Heart left ventricle (tissue), 16 donors: ENCODE measurements at regions not wholly inside any gene's neighbourhood (a gene's known extent, or its start where the extent isn't known, plus 50 kb on each side); places are given as distances from the start of the nearest gene placed in this dataset.

Source experiments
- ATAC-seq, 4 donors: fragments of 200-7000 bp; cut with Tn5 transposase; one replicate each; pipeline ENCODE4 v1.9.1; 2020 to 2022; ENCODE audit warnings: moderate library complexity in 4 of 4, mild to moderate bottlenecking in 3 of 4, moderate number of reproducible peaks in 1 of 4
- DNase-seq, 5 donors: peaks; one replicate each; pipeline ENCODE4 v3.0.0-alpha.2; 2020
- H3K27ac ChIP-seq, 12 donors: fragments of 200-600 bp; sonication (generic) in 4 of 12; one replicate each; pipeline versions ENCODE4 v1.5.0 to v1.8.0; 2016 to 2022; ENCODE audit warnings: mild to moderate bottlenecking in 2 of 12
- H3K27me3 ChIP-seq, 9 donors: fragments of 200-600 bp; sonication (generic) in 2 of 9; one replicate each; pipeline versions ENCODE4 v1.5.1 to v1.8.0; 2016 to 2022; ENCODE audit warnings: mild to moderate bottlenecking in 3 of 9
- H3K36me3 ChIP-seq, 9 donors: fragments of 200-600 bp; sonication (generic) in 2 of 9; one replicate each; pipeline versions ENCODE4 v1.5.0 to v1.8.0; 2018 to 2022; ENCODE audit warnings: mild to moderate bottlenecking in 2 of 9
- H3K4me1 ChIP-seq, 12 donors: fragments of 200-600 bp; sonication (generic) in 4 of 12; one replicate each; pipeline versions ENCODE4 v1.5.0 to v1.8.0; 2016 to 2022; ENCODE audit warnings: mild to moderate bottlenecking in 3 of 12
- H3K4me3 ChIP-seq, 12 donors: fragments of 200-600 bp; sonication (generic) in 4 of 12; one replicate each; pipeline versions ENCODE4 v1.5.0 to v1.8.0; 2017 to 2022; ENCODE audit warnings: mild to moderate bottlenecking in 9 of 12, moderate library complexity in 4 of 12
- H3K9me3 ChIP-seq, 12 donors: fragments of 200-600 bp; sonication (generic) in 4 of 12; one replicate each; pipeline versions ENCODE4 v1.5.0 to v1.8.0; 2016 to 2022; ENCODE audit warnings: mild to moderate bottlenecking in 1 of 12
- POLR2A ChIP-seq, 2 donors: fragments of 450-650 bp; IDR thresholded peaks; one replicate each; pipeline ENCODE4 v1.6.1; 2017; ENCODE audit warnings: antibody characterized with exemption in 2 of 2, mild to moderate bottlenecking in 2 of 2, moderate library complexity in 2 of 2
- WGBS, 4 donors: extraction: QIAGEN DNeasy Blood & Tissue Kit in 2 of 4; methylation state at CpG; one replicate each; pipeline versions ENCODE4 v1.1.5 to v1.1.7; 2013 to 2018; 5-methylcytosine and 5-hydroxymethylcytosine counted together
- intact Hi-C, 10 donors: fragments of 100-400 bp; cut with DNase I; formaldehyde crosslinking; loops; one replicate each; pipeline versions ENCODE4 v1.11.1 to v1.14.2; 2022
- TF ChIP-seq, protein P1 (sequence below), 12 donors: fragments of 200-600 bp; sonication (generic) in 4 of 12; IDR thresholded peaks; one replicate each; pipeline versions ENCODE4 v1.5.0 to v1.8.0; 2018 to 2022; ENCODE audit warnings: antibody characterized with exemption in 12 of 12, mild to moderate bottlenecking in 5 of 12
- donor health status: ischemic (EF 13 %, LVEDD 7.1; RV severe dilation, severe dysfunction).
- donor health status: healthy with polysubstance abuse.
- donor health status: DM: no; HTN: yes; CAD: no.
- donor health status: DM: no; HTN: no; CAD: no.
- donor health status: ischemic (EF 25% LVEDD 6.9; RV normal size, moderate dysfunction).
- donor health status: ischemic (EF 25% LVEDD 5.7; RV mildly dilated, moderate dysfunction).
- donor health status: healthy.
- donor health status: DM: yes; HTN: yes; CAD: no.
- donor health status: ischemic (EF 35%, LVEDD 5.7; RV mildly dilated, moderate dysfunction).
- donor health status: nonischemic (EF 11% LVEDD 7.7; RV severe dilation, severe dysfunction).
- donor health status: DM: yes; HTN: yes; CAD: no.
- donor health status: PGD.
- donor health status: ischemic (EF 29% LVEDD 5.4; RV normal size, mild dysfunction).
- donor health status: nonischemic (EF 23%, LVEDD 6.1; RV moderate dilation, normal function).

DNA sequence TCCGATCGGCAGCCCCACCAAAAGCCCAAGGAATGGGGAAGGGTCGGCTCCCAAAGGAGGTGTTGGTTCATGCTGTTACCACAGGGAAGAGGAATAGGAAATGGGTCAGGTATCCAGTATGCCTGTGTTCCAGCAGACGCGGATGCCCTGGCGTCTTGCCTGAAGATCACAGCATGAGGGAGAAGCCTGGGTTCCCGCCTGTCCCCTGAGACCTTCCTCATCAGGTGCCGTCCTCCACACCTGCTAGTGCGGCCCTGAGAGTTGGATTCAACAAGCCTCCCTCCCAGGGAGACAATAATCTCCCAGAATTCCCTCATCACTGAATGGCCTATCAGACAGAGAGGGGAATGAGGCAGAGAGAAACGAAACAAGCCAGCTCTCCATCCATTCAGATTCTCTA is 92.2 kb downstream of the SPATA19 start:
- TF ChIP-seq POLR2A (IDR thresholded peaks at IDR 0.05) = no peak
- TF ChIP-seq, protein P1, sequence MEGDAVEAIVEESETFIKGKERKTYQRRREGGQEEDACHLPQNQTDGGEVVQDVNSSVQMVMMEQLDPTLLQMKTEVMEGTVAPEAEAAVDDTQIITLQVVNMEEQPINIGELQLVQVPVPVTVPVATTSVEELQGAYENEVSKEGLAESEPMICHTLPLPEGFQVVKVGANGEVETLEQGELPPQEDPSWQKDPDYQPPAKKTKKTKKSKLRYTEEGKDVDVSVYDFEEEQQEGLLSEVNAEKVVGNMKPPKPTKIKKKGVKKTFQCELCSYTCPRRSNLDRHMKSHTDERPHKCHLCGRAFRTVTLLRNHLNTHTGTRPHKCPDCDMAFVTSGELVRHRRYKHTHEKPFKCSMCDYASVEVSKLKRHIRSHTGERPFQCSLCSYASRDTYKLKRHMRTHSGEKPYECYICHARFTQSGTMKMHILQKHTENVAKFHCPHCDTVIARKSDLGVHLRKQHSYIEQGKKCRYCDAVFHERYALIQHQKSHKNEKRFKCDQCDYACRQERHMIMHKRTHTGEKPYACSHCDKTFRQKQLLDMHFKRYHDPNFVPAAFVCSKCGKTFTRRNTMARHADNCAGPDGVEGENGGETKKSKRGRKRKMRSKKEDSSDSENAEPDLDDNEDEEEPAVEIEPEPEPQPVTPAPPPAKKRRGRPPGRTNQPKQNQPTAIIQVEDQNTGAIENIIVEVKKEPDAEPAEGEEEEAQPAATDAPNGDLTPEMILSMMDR (IDR thresholded peaks at IDR 0.05) = no peak
- intact Hi-C loops = no loop called here
- DNase-seq = no peak
- H3K27ac ChIP-seq = no peak overlapping the region
- H3K9me3 ChIP-seq = peaks cover 0 to 12% (median 0%) of the 10 kb centered on the region in 12 donors
- no peak for ATAC-seq
- no peaks in the 10 kb centered on the region for H3K36me3 ChIP-seq
- no peak overlapping the region for H3K4me3 ChIP-seq
- 75 to 87% (median 82%) methylated on average over 10 of the region's 10 CpGs for WGBS, 4 donors
- no peaks in the 10 kb centered on the region for H3K4me1 ChIP-seq
- peaks cover 0 to under 1% (median 0%) of the 10 kb centered on the region in 9 donors for H3K27me3 ChIP-seq

DNA sequence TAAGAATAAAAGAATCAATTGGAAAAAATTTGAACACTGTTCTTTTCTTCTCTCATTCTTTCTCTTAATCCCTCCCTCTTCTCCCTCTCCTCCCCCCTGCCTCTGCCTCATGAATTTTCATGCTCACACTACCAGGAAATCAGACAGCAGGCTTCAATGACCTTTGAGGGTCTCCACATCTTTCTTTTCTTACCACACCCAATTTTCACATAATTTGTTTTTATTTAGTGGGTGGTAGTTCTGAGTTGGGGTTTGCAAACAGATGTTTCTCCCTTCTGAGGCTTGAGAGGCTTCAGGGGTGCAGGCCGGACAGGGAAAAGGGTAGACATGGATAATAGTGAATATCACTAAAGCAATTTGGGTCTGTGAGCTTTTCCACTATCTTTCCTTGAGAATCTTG is 95.5 kb downstream of the SPATA19 start:
- DNase-seq (no peak), ATAC-seq (no peak)
- TF ChIP-seq, protein P1 (IDR thresholded peaks at IDR 0.05) = no peak
- TF ChIP-seq POLR2A (IDR thresholded peaks at IDR 0.05) = no peak
- H3K4me3 ChIP-seq = no peak overlapping the region
- intact Hi-C loops = no loop called here
- no peaks in the 10 kb centered on the region for H3K4me1 ChIP-seq
- H3K36me3 ChIP-seq = no peaks in the 10 kb centered on the region
- H3K9me3 ChIP-seq = no peaks in the 10 kb centered on the region
- no peak overlapping the region for H3K27ac ChIP-seq
- peaks cover 0 to 9% (median 0%) of the 10 kb centered on the region in 9 donors for H3K27me3 ChIP-seq
- WGBS, 4 donors = 60 to 89% (median 81%) methylated on average over 1 of the region's 1 CpG

DNA sequence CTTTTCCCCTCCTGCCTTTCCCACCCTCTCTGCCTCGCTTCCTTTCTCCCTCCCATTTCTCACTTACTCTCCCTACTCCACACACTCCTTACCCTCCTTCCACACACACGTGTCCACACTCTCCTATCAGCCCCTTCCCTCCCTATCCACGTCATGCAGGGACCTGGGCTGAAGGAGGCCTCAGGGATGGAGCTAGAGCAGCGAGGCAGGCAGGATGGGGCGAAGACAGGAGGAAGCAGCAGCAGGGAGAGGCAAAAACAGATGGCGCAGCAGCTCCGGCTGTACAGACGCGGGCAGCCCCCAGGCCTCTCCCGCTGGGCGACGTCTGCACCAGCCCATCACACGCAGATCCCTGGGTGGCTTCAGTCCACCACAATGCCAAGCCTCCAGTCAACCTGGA is 97.9 kb downstream of the SPATA19 start:
- intact Hi-C loops = no loop called here
- Histone ChIP-seq H3K4me1 (no peaks in the 10 kb centered on the region), H3K27ac (no peak overlapping the region), H3K9me3 (no peaks in the 10 kb centered on the region), H3K4me3 (no peak overlapping the region), H3K27me3 (peaks cover 0 to 13% (median 0%) of the 10 kb centered on the region in 9 donors), H3K36me3 (no peaks in the 10 kb centered on the region)
- DNase-seq (no peak), ATAC-seq (no peak)
- 67 to 84% (median 73%) methylated on average over 12 to 13 of the region's 13 CpGs for WGBS, 4 donors
- TF ChIP-seq, protein P1 (IDR thresholded peaks at IDR 0.05) = no peak
- no peak for TF ChIP-seq POLR2A (IDR thresholded peaks at IDR 0.05)

DNA sequence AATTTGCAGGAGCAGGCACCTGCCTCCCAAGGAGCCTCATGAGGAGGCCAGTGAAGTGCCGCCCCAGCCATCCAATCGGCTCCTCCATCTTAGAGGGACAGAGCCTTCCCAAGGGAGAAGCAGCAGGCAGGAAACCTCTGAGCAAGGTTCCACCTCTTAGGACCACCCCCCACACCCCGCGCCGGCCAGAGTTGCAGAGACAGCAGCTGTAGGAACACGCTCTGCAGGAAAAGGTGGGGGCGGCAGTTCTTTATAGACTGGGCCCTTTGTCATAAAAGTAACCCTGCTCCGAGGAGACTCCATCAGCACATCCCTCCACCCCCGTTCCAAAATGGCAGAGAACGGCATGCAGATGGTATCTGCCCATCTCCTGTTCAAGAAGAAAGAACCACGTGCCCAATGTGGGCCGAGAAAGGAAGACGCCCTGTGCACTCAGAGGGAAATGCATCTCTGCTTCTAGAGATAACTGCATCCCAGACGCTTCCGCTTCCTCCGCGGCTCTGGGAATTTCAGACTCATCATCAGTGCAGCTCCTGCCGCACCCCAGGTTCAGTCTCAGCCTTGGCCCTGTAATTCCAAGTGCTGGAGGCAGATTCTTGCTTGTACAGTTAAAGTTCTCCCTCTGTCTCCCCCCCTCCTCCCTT is 98.5 kb downstream of the SPATA19 start:
- no peaks in the 10 kb centered on the region for H3K36me3 ChIP-seq
- H3K27ac ChIP-seq = no peak overlapping the region
- 44 to 47% (median 47%) methylated on average over 16 to 18 of the region's 18 CpGs for WGBS, 4 donors
- TF ChIP-seq POLR2A (IDR thresholded peaks at IDR 0.05) = no peak
- TF ChIP-seq, protein P1 (IDR thresholded peaks at IDR 0.05) = no peak
- H3K27me3 ChIP-seq = peaks cover 0 to 13% (median 0%) of the 10 kb centered on the region in 9 donors
- H3K9me3 ChIP-seq = no peaks in the 10 kb centered on the region
- intact Hi-C loops = no loop called here
- H3K4me3 ChIP-seq = no peak overlapping the region
- DNase-seq (no peak), ATAC-seq (no peak)
- H3K4me1 ChIP-seq = no peaks in the 10 kb centered on the region
